Heart left ventricle (tissue), 16 donors: ENCODE measurements at regions not wholly inside any gene's neighbourhood (a gene's known extent, or its start where the extent isn't known, plus 50 kb on each side); places are given as distances from the start of the nearest gene placed in this dataset.

Source experiments
- ATAC-seq, 4 donors: fragments of 200-7000 bp; cut with Tn5 transposase; one replicate each; pipeline ENCODE4 v1.9.1; 2020 to 2022; ENCODE audit warnings: moderate library complexity in 4 of 4, mild to moderate bottlenecking in 3 of 4, moderate number of reproducible peaks in 1 of 4
- DNase-seq, 5 donors: peaks; one replicate each; pipeline ENCODE4 v3.0.0-alpha.2; 2020
- H3K27ac ChIP-seq, 12 donors: fragments of 200-600 bp; sonication (generic) in 4 of 12; one replicate each; pipeline versions ENCODE4 v1.5.0 to v1.8.0; 2016 to 2022; ENCODE audit warnings: mild to moderate bottlenecking in 2 of 12
- H3K27me3 ChIP-seq, 9 donors: fragments of 200-600 bp; sonication (generic) in 2 of 9; one replicate each; pipeline versions ENCODE4 v1.5.1 to v1.8.0; 2016 to 2022; ENCODE audit warnings: mild to moderate bottlenecking in 3 of 9
- H3K36me3 ChIP-seq, 9 donors: fragments of 200-600 bp; sonication (generic) in 2 of 9; one replicate each; pipeline versions ENCODE4 v1.5.0 to v1.8.0; 2018 to 2022; ENCODE audit warnings: mild to moderate bottlenecking in 2 of 9
- H3K4me1 ChIP-seq, 12 donors: fragments of 200-600 bp; sonication (generic) in 4 of 12; one replicate each; pipeline versions ENCODE4 v1.5.0 to v1.8.0; 2016 to 2022; ENCODE audit warnings: mild to moderate bottlenecking in 3 of 12
- H3K4me3 ChIP-seq, 12 donors: fragments of 200-600 bp; sonication (generic) in 4 of 12; one replicate each; pipeline versions ENCODE4 v1.5.0 to v1.8.0; 2017 to 2022; ENCODE audit warnings: mild to moderate bottlenecking in 9 of 12, moderate library complexity in 4 of 12
- H3K9me3 ChIP-seq, 12 donors: fragments of 200-600 bp; sonication (generic) in 4 of 12; one replicate each; pipeline versions ENCODE4 v1.5.0 to v1.8.0; 2016 to 2022; ENCODE audit warnings: mild to moderate bottlenecking in 1 of 12
- CTCF ChIP-seq, 12 donors: fragments of 200-600 bp; sonication (generic) in 4 of 12; IDR thresholded peaks; one replicate each; pipeline versions ENCODE4 v1.5.0 to v1.8.0; 2018 to 2022; ENCODE audit warnings: antibody characterized with exemption in 12 of 12, mild to moderate bottlenecking in 5 of 12
- POLR2A ChIP-seq, 2 donors: fragments of 450-650 bp; IDR thresholded peaks; one replicate each; pipeline ENCODE4 v1.6.1; 2017; ENCODE audit warnings: antibody characterized with exemption in 2 of 2, mild to moderate bottlenecking in 2 of 2, moderate library complexity in 2 of 2
- WGBS, 4 donors: extraction: QIAGEN DNeasy Blood & Tissue Kit in 2 of 4; methylation state at CpG; one replicate each; pipeline versions ENCODE4 v1.1.5 to v1.1.7; 2013 to 2018; 5-methylcytosine and 5-hydroxymethylcytosine counted together
- intact Hi-C, 10 donors: fragments of 100-400 bp; cut with DNase I; formaldehyde crosslinking; loops; one replicate each; pipeline versions ENCODE4 v1.11.1 to v1.14.2; 2022
- donor health status: ischemic (EF 13 %, LVEDD 7.1; RV severe dilation, severe dysfunction).
- donor health status: healthy with polysubstance abuse.
- donor health status: DM: no; HTN: yes; CAD: no.
- donor health status: DM: no; HTN: no; CAD: no.
- donor health status: ischemic (EF 25% LVEDD 6.9; RV normal size, moderate dysfunction).
- donor health status: ischemic (EF 25% LVEDD 5.7; RV mildly dilated, moderate dysfunction).
- donor health status: healthy.
- donor health status: DM: yes; HTN: yes; CAD: no.
- donor health status: ischemic (EF 35%, LVEDD 5.7; RV mildly dilated, moderate dysfunction).
- donor health status: nonischemic (EF 11% LVEDD 7.7; RV severe dilation, severe dysfunction).
- donor health status: DM: yes; HTN: yes; CAD: no.
- donor health status: PGD.
- donor health status: ischemic (EF 29% LVEDD 5.4; RV normal size, mild dysfunction).
- donor health status: nonischemic (EF 23%, LVEDD 6.1; RV moderate dilation, normal function).

GRCh38 chr17:51387582-51387981, 127.2 kb downstream of the UTP18 start:
- no peak overlapping the region for H3K4me3 ChIP-seq
- no peaks in the 10 kb centered on the region for H3K4me1 ChIP-seq
- intact Hi-C loops = no loop called here
- TF ChIP-seq CTCF (IDR thresholded peaks at IDR 0.05) (no peak), POLR2A (IDR thresholded peaks at IDR 0.05) (no peak)
- ATAC-seq (no peak), DNase-seq (no peak)
- H3K27me3 ChIP-seq = peaks cover 0 to 29% (median 0%) of the 10 kb centered on the region in 9 donors
- 76 to 86% (median 83%) methylated on average over 4 of the region's 4 CpGs for WGBS, 4 donors
- no peak overlapping the region for H3K27ac ChIP-seq
- no peaks in the 10 kb centered on the region for H3K9me3 ChIP-seq
- no peaks in the 10 kb centered on the region for H3K36me3 ChIP-seq

GRCh38 chr17:51387986-51388385, 127.6 kb downstream of the UTP18 start:
- ATAC-seq (no peak), DNase-seq (no peak)
- Histone ChIP-seq H3K27me3 (peaks cover 0 to 29% (median 0%) of the 10 kb centered on the region in 9 donors), H3K4me1 (no peaks in the 10 kb centered on the region), H3K27ac (no peak overlapping the region), H3K36me3 (no peaks in the 10 kb centered on the region), H3K4me3 (no peak overlapping the region), H3K9me3 (no peaks in the 10 kb centered on the region)
- intact Hi-C loops = no loop called here
- 68 to 91% (median 83%) methylated on average over 2 of the region's 2 CpGs for WGBS, 4 donors
- TF ChIP-seq POLR2A (IDR thresholded peaks at IDR 0.05) (no peak), CTCF (IDR thresholded peaks at IDR 0.05) (no peak)

GRCh38 chr17:51389875-51390274, 129.5 kb downstream of the UTP18 start:
- WGBS, 4 donors = 60 to 67% (median 64%) methylated on average over 1 of the region's 1 CpG
- Histone ChIP-seq H3K4me3 (no peak overlapping the region), H3K27ac (no peak overlapping the region), H3K27me3 (peaks cover 0 to 29% (median 0%) of the 10 kb centered on the region in 9 donors), H3K9me3 (no peaks in the 10 kb centered on the region), H3K36me3 (no peaks in the 10 kb centered on the region), H3K4me1 (no peaks in the 10 kb centered on the region)
- intact Hi-C loops = no loop called here
- ATAC-seq (no peak), DNase-seq (no peak)
- TF ChIP-seq CTCF (IDR thresholded peaks at IDR 0.05) (no peak), POLR2A (IDR thresholded peaks at IDR 0.05) (no peak)

GRCh38 chr17:51391982-51392654, 131.8 kb downstream of the UTP18 start:
- Histone ChIP-seq H3K27ac (no peak overlapping the region), H3K27me3 (peaks cover 0 to 31% (median 0%) of the 10 kb centered on the region in 9 donors), H3K4me1 (no peaks in the 10 kb centered on the region), H3K36me3 (no peaks in the 10 kb centered on the region), H3K4me3 (no peak overlapping the region), H3K9me3 (no peaks in the 10 kb centered on the region)
- ATAC-seq = no peak
- no peak for DNase-seq
- intact Hi-C loops = no loop called here
- TF ChIP-seq CTCF (IDR thresholded peaks at IDR 0.05) (no peak), POLR2A (IDR thresholded peaks at IDR 0.05) (no peak)
- WGBS, 4 donors = 69 to 79% (median 72%) methylated on average over 8 of the region's 8 CpGs
